ENCODE measurements at regions not wholly inside any gene's neighbourhood (a gene's known extent, or its start where the extent isn't known, plus 50 kb on each side); places are given as distances from the start of the nearest gene placed in this dataset.

GRCh38 chr12:59036973-59037762 lies 116.9 kb upstream of the LRIG3 start:
- BruUV-seq (replicated peaks), result no TSS peak
- no peak for DNase-seq (ENCODE audit: low spot score)
- Histone ChIP-seq H3K36me3 (ENCODE audit: insufficient read depth, low read length, poor library complexity, severe bottlenecking) (no peaks in the 10 kb centered on the region), H3K27me3 (replicated peaks; ENCODE audit: insufficient read depth, low read depth, low read length, poor library complexity) (no peaks in the 10 kb centered on the region), H3K4me3 (ENCODE audit: low read depth, low read length, poor library complexity, severe bottlenecking) (no peak overlapping the region), H3K27ac (ENCODE audit: low read depth, low read length, poor library complexity, severe bottlenecking) (no peak overlapping the region), H3K4me1 (ENCODE audit: insufficient read depth, low read length, poor library complexity, severe bottlenecking) (no peaks in the 10 kb centered on the region), H3K9me3 (ENCODE audit: low read depth, low read length, poor library complexity, severe bottlenecking) (no peaks in the 10 kb centered on the region)
- TF ChIP-seq, protein P1, sequence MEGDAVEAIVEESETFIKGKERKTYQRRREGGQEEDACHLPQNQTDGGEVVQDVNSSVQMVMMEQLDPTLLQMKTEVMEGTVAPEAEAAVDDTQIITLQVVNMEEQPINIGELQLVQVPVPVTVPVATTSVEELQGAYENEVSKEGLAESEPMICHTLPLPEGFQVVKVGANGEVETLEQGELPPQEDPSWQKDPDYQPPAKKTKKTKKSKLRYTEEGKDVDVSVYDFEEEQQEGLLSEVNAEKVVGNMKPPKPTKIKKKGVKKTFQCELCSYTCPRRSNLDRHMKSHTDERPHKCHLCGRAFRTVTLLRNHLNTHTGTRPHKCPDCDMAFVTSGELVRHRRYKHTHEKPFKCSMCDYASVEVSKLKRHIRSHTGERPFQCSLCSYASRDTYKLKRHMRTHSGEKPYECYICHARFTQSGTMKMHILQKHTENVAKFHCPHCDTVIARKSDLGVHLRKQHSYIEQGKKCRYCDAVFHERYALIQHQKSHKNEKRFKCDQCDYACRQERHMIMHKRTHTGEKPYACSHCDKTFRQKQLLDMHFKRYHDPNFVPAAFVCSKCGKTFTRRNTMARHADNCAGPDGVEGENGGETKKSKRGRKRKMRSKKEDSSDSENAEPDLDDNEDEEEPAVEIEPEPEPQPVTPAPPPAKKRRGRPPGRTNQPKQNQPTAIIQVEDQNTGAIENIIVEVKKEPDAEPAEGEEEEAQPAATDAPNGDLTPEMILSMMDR (conservative IDR thresholded peaks at IDR 0.05; ENCODE audit: low read depth, low read length), result no peak
- TF ChIP-seq EZH2 (IDR thresholded peaks at IDR 0.05; ENCODE audit: borderline replicate concordance, low read depth, low read length, poor library complexity, severe bottlenecking), result no peak
- ChIA-PET POLR2A (ENCODE audit: low non-redundant PET) (no interaction called here), CTCF (no interaction called here)
- intact Hi-C loops (cut with micrococcal nuclease; ENCODE audit: unreplicated experiment), result no loop called here

DNA sequence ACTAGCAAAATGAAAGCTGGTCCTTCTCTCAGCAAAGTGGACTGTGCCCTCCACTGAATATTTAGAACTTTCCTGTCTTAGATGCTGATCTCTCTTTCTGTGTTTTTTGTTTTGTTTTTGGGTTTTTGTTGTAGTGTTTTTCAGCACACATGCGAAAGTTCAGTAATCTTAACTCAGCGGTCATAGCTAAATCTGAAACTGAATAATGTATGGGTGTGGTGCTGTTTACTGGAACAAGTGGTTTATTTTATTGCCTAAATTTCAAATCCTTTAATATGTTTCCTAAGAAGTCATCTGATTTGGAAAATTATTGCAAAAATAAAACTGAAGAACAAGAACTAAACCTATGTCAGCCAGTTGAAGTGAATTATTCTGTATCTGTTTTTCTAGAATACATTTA lies 116.0 kb upstream of the LRIG3 start:
- POLR2A ChIA-PET (ENCODE audit: low non-redundant PET), result no interaction called here
- CTCF ChIA-PET, result no interaction called here
- Histone ChIP-seq H3K9me3 (ENCODE audit: low read depth, low read length, poor library complexity, severe bottlenecking) (no peaks in the 10 kb centered on the region), H3K36me3 (ENCODE audit: insufficient read depth, low read length, poor library complexity, severe bottlenecking) (no peaks in the 10 kb centered on the region), H3K27ac (ENCODE audit: low read depth, low read length, poor library complexity, severe bottlenecking) (no peak overlapping the region), H3K4me1 (ENCODE audit: insufficient read depth, low read length, poor library complexity, severe bottlenecking) (no peaks in the 10 kb centered on the region), H3K4me3 (ENCODE audit: low read depth, low read length, poor library complexity, severe bottlenecking) (no peak overlapping the region), H3K27me3 (replicated peaks; ENCODE audit: insufficient read depth, low read depth, low read length, poor library complexity) (no peaks in the 10 kb centered on the region)
- intact Hi-C loops (cut with micrococcal nuclease; ENCODE audit: unreplicated experiment), result no loop called here
- no peak for DNase-seq (ENCODE audit: low spot score)
- TF ChIP-seq EZH2 (IDR thresholded peaks at IDR 0.05; ENCODE audit: borderline replicate concordance, low read depth, low read length, poor library complexity, severe bottlenecking), result no peak
- TF ChIP-seq, protein P1 (conservative IDR thresholded peaks at IDR 0.05; ENCODE audit: low read depth, low read length), result no peak
- BruUV-seq (replicated peaks), result no TSS peak

- DNase-seq (ENCODE audit: low spot score), result no peak
- BruUV-seq (replicated peaks), result no TSS peak
- H3K4me3 ChIP-seq (ENCODE audit: low read depth, low read length, poor library complexity, severe bottlenecking), result no peak overlapping the region
- no peaks in the 10 kb centered on the region for H3K36me3 ChIP-seq (ENCODE audit: insufficient read depth, low read length, poor library complexity, severe bottlenecking)
- no peaks in the 10 kb centered on the region for H3K9me3 ChIP-seq (ENCODE audit: low read depth, low read length, poor library complexity, severe bottlenecking)
- ChIA-PET CTCF (no interaction called here), POLR2A (ENCODE audit: low non-redundant PET) (no interaction called here)
- TF ChIP-seq, protein P1 (conservative IDR thresholded peaks at IDR 0.05; ENCODE audit: low read depth, low read length), result no peak
- TF ChIP-seq EZH2 (IDR thresholded peaks at IDR 0.05; ENCODE audit: borderline replicate concordance, low read depth, low read length, poor library complexity, severe bottlenecking), result no peak
- no peak overlapping the region for H3K27ac ChIP-seq (ENCODE audit: low read depth, low read length, poor library complexity, severe bottlenecking)
- intact Hi-C loops (cut with micrococcal nuclease; ENCODE audit: unreplicated experiment), result no loop called here
- H3K27me3 ChIP-seq (replicated peaks; ENCODE audit: insufficient read depth, low read depth, low read length, poor library complexity), result no peaks in the 10 kb centered on the region
- no peaks in the 10 kb centered on the region for H3K4me1 ChIP-seq (ENCODE audit: insufficient read depth, low read length, poor library complexity, severe bottlenecking)
These were observed 111.0 kb upstream of the LRIG3 start for GRCh38 chr12:59031313-59031712.
